ENCODE measurements at regions not wholly inside any gene's neighbourhood (a gene's known extent, or its start where the extent isn't known, plus 50 kb on each side); places are given as distances from the start of the nearest gene placed in this dataset.

GRCh38 chr7:148950806-148951205 is 66.7 kb upstream of the EZH2 start:
- TF ChIP-seq CTCF (IDR thresholded peaks at IDR 0.05), result no peak
- TF ChIP-seq EP300 (IDR thresholded peaks at IDR 0.05), result no peak
- TF ChIP-seq POLR2A (IDR thresholded peaks at IDR 0.05), result no peak

Data from ovary (tissue), 3 donors.